ENCODE measurements at regions not wholly inside any gene's neighbourhood (a gene's known extent, or its start where the extent isn't known, plus 50 kb on each side); places are given as distances from the start of the nearest gene placed in this dataset.

DNA sequence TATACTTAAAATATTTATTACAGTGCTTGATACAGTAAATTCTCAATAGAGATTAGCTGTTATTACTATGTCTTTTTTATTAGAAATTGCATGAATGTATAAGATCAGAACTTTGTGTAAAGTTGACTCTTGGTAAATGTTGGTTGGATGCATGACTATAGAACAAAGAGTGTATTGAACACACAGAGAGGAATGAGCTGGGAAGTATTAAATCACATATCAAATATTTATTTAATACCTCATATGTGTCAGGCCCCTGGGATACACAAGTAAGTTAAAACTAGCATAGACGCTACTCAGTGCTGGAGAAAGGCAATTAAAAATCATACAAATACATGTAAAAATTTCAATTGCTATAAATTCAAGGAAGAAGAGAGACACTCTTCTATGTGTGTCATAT lies 550.7 kb upstream of the TLE4 start:
- H3K27ac ChIP-seq: no peak overlapping the region
- no peak for TF ChIP-seq ZFX (IDR thresholded peaks at IDR 0.05; ENCODE audit: borderline replicate concordance)
- TF ChIP-seq, protein P1, sequence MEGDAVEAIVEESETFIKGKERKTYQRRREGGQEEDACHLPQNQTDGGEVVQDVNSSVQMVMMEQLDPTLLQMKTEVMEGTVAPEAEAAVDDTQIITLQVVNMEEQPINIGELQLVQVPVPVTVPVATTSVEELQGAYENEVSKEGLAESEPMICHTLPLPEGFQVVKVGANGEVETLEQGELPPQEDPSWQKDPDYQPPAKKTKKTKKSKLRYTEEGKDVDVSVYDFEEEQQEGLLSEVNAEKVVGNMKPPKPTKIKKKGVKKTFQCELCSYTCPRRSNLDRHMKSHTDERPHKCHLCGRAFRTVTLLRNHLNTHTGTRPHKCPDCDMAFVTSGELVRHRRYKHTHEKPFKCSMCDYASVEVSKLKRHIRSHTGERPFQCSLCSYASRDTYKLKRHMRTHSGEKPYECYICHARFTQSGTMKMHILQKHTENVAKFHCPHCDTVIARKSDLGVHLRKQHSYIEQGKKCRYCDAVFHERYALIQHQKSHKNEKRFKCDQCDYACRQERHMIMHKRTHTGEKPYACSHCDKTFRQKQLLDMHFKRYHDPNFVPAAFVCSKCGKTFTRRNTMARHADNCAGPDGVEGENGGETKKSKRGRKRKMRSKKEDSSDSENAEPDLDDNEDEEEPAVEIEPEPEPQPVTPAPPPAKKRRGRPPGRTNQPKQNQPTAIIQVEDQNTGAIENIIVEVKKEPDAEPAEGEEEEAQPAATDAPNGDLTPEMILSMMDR (IDR thresholded peaks at IDR 0.05): no peak

DNA sequence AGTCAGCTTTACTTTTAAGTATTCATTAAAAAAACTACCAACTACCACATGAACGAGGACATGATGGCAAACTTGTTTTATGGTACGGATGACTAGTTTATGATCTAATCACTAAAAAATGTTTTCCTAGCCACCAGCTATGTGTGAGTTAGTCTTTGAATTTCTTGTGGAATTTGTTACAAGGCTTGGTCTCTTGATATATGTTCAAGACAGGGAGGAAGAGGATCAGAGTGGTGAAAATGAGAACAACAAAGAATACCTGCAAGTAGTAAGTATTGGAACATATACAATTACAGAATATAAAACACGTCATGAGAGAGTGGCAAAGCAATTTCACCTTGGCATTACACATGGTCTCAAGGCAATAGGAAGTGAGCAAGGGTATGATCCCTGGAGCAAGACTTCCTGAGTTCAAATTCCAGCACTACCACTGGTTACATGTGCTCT lies 548.6 kb upstream of the TLE4 start:
- no peak overlapping the region for H3K27ac ChIP-seq

DNA sequence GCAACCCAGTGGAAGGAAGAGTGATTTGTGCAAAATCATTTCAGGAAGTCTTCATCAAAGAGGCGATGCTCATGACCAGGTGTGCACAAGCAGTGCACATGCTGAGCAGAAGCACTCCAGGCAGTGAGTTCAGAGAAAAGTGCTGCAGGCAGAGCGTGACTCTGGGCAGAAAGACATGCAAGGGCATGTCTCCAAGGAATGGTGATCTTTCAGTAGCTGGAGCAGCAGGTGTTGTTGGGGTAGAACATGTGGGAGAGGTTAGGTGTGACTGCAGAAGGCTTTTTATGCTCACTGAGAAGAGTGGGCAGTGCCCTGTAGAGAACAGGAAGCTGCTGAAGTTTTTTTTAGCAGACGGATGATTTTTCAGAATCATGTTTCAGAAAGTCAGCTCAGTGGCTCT lies 545.4 kb upstream of the TLE4 start:
- no peak for TF ChIP-seq ZFX (IDR thresholded peaks at IDR 0.05; ENCODE audit: borderline replicate concordance)
- TF ChIP-seq, protein P1 (IDR thresholded peaks at IDR 0.05): no peak

More for the DNA sequence above, 548.6 kb upstream of the TLE4 start:
- TF ChIP-seq, protein P1 (IDR thresholded peaks at IDR 0.05): no peak
- no peak for TF ChIP-seq ZFX (IDR thresholded peaks at IDR 0.05; ENCODE audit: borderline replicate concordance)

DNA sequence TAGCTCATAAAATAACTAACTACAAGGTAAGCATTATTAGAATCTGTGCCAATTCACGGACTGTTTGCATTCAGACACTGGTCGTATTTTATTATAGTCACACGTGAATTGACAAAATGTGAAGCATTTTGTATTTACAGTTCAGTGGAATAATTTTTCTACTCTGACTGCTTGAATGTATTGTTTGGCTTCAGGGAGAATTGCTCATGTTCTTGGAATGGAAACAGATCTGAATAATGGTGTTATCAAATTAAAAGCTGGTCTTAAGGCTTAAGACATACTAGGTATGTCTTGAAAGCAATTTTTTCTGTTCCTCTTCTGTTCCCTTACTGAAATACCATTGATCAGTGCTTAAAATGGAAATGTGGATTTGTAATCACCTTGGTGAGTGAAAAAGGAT lies 543.7 kb upstream of the TLE4 start:
- H3K27ac ChIP-seq: no peak overlapping the region
- TF ChIP-seq ZFX (IDR thresholded peaks at IDR 0.05; ENCODE audit: borderline replicate concordance): no peak
- TF ChIP-seq, protein P1 (IDR thresholded peaks at IDR 0.05): no peak

More for the DNA sequence above, 545.4 kb upstream of the TLE4 start:
- no peak overlapping the region for H3K27ac ChIP-seq

DNA sequence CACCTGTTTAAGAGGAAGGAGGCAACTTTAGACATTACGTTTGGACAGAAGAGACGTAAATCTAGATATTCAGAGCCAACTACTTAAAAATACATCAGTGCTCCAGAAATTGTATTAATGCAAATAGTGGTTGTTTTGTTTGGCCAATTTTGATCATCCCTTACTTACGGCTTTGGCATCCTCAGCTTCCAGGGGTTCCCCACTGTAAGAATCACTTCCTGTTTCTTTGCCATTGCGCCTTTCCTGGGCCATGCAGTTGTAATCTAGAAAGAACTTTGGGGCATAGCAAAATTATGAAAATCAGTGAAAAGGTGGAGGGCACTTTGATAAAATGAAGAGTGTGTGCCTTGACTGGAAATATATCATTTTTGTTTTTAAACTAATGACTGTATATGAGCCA lies 537.2 kb upstream of the TLE4 start:
- no peak for TF ChIP-seq ZFX (IDR thresholded peaks at IDR 0.05; ENCODE audit: borderline replicate concordance)
- TF ChIP-seq, protein P1 (IDR thresholded peaks at IDR 0.05): no peak
- H3K27ac ChIP-seq: no peak overlapping the region

DNA sequence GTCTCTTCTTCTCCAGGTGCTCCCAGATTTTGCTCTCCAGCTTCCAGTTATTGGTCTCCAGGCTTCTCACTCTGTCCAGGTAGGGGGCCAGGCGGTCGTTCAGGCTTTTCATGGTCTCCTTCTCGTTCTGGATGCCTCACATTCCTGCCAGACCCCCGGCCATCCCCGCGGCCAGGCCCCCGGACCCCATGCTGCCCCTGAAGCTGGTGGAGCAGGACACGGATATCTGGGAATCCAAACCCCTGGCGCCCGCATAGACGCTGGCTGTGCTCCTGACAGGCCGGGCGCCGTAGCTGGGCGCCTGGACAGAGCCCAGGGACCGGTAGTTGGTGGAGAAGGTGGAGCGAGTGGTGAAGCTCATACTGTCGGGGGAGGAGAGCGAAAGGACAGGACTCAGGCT lies 534.4 kb upstream of the TLE4 start:
- TF ChIP-seq ZFX (IDR thresholded peaks at IDR 0.05; ENCODE audit: borderline replicate concordance): no peak
- TF ChIP-seq, protein P1 (IDR thresholded peaks at IDR 0.05): no peak
- no peak overlapping the region for H3K27ac ChIP-seq

DNA sequence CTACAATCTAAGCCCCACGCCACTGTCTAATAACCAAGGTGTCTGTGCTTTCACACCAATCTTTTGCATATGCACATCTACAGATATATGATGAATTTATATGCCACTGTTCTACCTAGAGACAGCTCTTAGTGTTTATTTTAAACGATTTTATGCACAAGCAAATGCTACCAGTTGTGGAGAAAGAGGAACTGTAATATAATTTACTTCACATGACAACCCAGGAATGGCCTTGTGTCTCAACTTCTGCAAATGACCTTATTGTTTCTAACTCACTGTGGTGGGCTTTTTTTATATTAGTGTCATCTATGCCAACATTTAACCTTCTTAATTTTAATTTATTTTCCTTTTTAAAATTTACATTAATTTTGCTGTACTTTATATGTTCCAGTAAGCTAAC lies 531.1 kb upstream of the TLE4 start:
- no peak overlapping the region for H3K27ac ChIP-seq
- TF ChIP-seq, protein P1 (IDR thresholded peaks at IDR 0.05): no peak
- TF ChIP-seq ZFX (IDR thresholded peaks at IDR 0.05; ENCODE audit: borderline replicate concordance): no peak

Measured in 22Rv1 (cell line).